ENCODE measurements at regions not wholly inside any gene's neighbourhood (a gene's known extent, or its start where the extent isn't known, plus 50 kb on each side); places are given as distances from the start of the nearest gene placed in this dataset.

- no peak overlapping the region for H3K27ac ChIP-seq (ENCODE audit: low read length)
- no peaks in the 10 kb centered on the region for H3K36me3 ChIP-seq (ENCODE audit: insufficient read depth, low read length)
- H3K4me2 ChIP-seq (ENCODE audit: insufficient read depth, low read length), result no peak overlapping the region
- TF ChIP-seq CTCF (IDR thresholded peaks at IDR 0.05; ENCODE audit: borderline replicate concordance, extremely low read depth, low read length, poor library complexity, severe bottlenecking) (no peak), EZH2 (IDR thresholded peaks at IDR 0.05; ENCODE audit: borderline replicate concordance, low read depth, low read length, severe bottlenecking) (no peak)
- H3K9me3 ChIP-seq (ENCODE audit: insufficient read depth, low read length, severe bottlenecking), result peaks cover 5% of the 10 kb centered on the region
- no peaks in the 10 kb centered on the region for H3K4me1 ChIP-seq (ENCODE audit: insufficient read depth, low read length)
- DNase-seq, result no peak
- no peak for ATAC-seq (ENCODE audit: insufficient read depth, low read depth)
- H2AFZ ChIP-seq (ENCODE audit: low read depth, low read length), result no peak overlapping the region
- H3K79me2 ChIP-seq (ENCODE audit: insufficient read depth, low read length), result no peaks in the 10 kb centered on the region
- no peak overlapping the region for H3K4me3 ChIP-seq (ENCODE audit: low read depth in 1 of 2, low read length in 2 of 2)
- H4K20me1 ChIP-seq (ENCODE audit: insufficient read depth, low read length), result no peaks in the 10 kb centered on the region
- H3K27me3 ChIP-seq (ENCODE audit: insufficient read depth, low read length, poor library complexity), result no peaks in the 10 kb centered on the region
- H3K9ac ChIP-seq (ENCODE audit: low read depth, low read length), result no peak overlapping the region
Observed at GRCh38 chr20:48302844-48303542, 517.7 kb upstream of the SULF2 start.

- no peaks in the 10 kb centered on the region for H3K27me3 ChIP-seq (ENCODE audit: insufficient read depth, low read length, poor library complexity)
- no peak overlapping the region for H3K27ac ChIP-seq (ENCODE audit: low read length)
- H3K4me1 ChIP-seq (ENCODE audit: insufficient read depth, low read length), result no peaks in the 10 kb centered on the region
- H3K4me2 ChIP-seq (ENCODE audit: insufficient read depth, low read length), result no peak overlapping the region
- ATAC-seq (ENCODE audit: insufficient read depth, low read depth) (no peak), DNase-seq (no peak)
- H3K79me2 ChIP-seq (ENCODE audit: insufficient read depth, low read length), result no peaks in the 10 kb centered on the region
- no peak overlapping the region for H3K9ac ChIP-seq (ENCODE audit: low read depth, low read length)
- TF ChIP-seq CTCF (IDR thresholded peaks at IDR 0.05; ENCODE audit: borderline replicate concordance, extremely low read depth, low read length, poor library complexity, severe bottlenecking) (no peak), EZH2 (IDR thresholded peaks at IDR 0.05; ENCODE audit: borderline replicate concordance, low read depth, low read length, severe bottlenecking) (no peak)
- H2AFZ ChIP-seq (ENCODE audit: low read depth, low read length), result no peak overlapping the region
- H3K36me3 ChIP-seq (ENCODE audit: insufficient read depth, low read length), result no peaks in the 10 kb centered on the region
- peaks cover 11% of the 10 kb centered on the region for H3K9me3 ChIP-seq (ENCODE audit: insufficient read depth, low read length, severe bottlenecking)
- H4K20me1 ChIP-seq (ENCODE audit: insufficient read depth, low read length), result no peaks in the 10 kb centered on the region
- H3K4me3 ChIP-seq (ENCODE audit: low read depth in 1 of 2, low read length in 2 of 2), result no peak overlapping the region
Observed at GRCh38 chr20:48302149-48302548, 516.9 kb upstream of the SULF2 start.

- no peaks in the 10 kb centered on the region for H3K79me2 ChIP-seq (ENCODE audit: insufficient read depth, low read length)
- TF ChIP-seq EZH2 (IDR thresholded peaks at IDR 0.05; ENCODE audit: borderline replicate concordance, low read depth, low read length, severe bottlenecking) (no peak), CTCF (IDR thresholded peaks at IDR 0.05; ENCODE audit: borderline replicate concordance, extremely low read depth, low read length, poor library complexity, severe bottlenecking) (no peak)
- no peak overlapping the region for H2AFZ ChIP-seq (ENCODE audit: low read depth, low read length)
- H3K4me1 ChIP-seq (ENCODE audit: insufficient read depth, low read length), result no peaks in the 10 kb centered on the region
- no peak overlapping the region for H3K4me2 ChIP-seq (ENCODE audit: insufficient read depth, low read length)
- DNase-seq (no peak), ATAC-seq (ENCODE audit: insufficient read depth, low read depth) (no peak)
- no peak overlapping the region for H3K9ac ChIP-seq (ENCODE audit: low read depth, low read length)
- no peaks in the 10 kb centered on the region for H3K27me3 ChIP-seq (ENCODE audit: insufficient read depth, low read length, poor library complexity)
- no peak overlapping the region for H3K27ac ChIP-seq (ENCODE audit: low read length)
- no peak overlapping the region for H3K4me3 ChIP-seq (ENCODE audit: low read depth in 1 of 2, low read length in 2 of 2)
- H4K20me1 ChIP-seq (ENCODE audit: insufficient read depth, low read length), result no peaks in the 10 kb centered on the region
- peaks cover 11% of the 10 kb centered on the region for H3K9me3 ChIP-seq (ENCODE audit: insufficient read depth, low read length, severe bottlenecking)
- no peaks in the 10 kb centered on the region for H3K36me3 ChIP-seq (ENCODE audit: insufficient read depth, low read length)
Observed at GRCh38 chr20:48301189-48301588, 515.9 kb upstream of the SULF2 start.
